Islet precursor cell (in vitro differentiated cells): ENCODE measurements at regions not wholly inside any gene's neighbourhood (a gene's known extent, or its start where the extent isn't known, plus 50 kb on each side); places are given as distances from the start of the nearest gene placed in this dataset.
"Not testable (repeated sequence)": the region's sequence is repeated elsewhere in the genome, so short reads cannot be mapped to it uniquely, and the experiment has no call there.

Experiments
- DNase-seq: peaks from one replicate; pipeline ENCODE4 v3.0.0-alpha.2; 2018

DNA sequence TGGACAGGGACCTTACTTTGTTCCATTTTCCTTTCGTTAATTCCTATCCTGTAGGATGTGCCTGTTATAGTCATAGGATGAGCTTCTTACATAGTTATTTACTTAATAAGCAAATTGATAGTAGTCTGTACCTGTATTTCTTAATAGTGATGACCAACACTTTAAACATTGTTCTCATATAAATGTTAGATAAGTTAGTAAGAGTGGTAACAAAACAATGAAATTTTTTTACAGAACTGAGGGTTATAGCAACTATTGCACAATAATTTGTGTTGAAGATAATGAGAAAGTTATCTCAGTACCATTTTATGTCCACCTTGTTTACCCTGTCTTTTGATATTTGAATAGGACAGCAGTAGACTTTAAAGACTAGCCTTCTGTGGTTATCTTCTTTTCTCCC, 162.9 kb upstream of the ELL2 start:
- DNase-seq, result no peak

- no peak for DNase-seq
Observed at GRCh38 chr5:96123418-96123817, 161.8 kb upstream of the ELL2 start.

GRCh38 chr5:96121364-96121763, 159.7 kb upstream of the ELL2 start:
- DNase-seq, result no peak

GRCh38 chr5:96120120-96120519, 158.5 kb upstream of the ELL2 start:
- no peak for DNase-seq

DNA sequence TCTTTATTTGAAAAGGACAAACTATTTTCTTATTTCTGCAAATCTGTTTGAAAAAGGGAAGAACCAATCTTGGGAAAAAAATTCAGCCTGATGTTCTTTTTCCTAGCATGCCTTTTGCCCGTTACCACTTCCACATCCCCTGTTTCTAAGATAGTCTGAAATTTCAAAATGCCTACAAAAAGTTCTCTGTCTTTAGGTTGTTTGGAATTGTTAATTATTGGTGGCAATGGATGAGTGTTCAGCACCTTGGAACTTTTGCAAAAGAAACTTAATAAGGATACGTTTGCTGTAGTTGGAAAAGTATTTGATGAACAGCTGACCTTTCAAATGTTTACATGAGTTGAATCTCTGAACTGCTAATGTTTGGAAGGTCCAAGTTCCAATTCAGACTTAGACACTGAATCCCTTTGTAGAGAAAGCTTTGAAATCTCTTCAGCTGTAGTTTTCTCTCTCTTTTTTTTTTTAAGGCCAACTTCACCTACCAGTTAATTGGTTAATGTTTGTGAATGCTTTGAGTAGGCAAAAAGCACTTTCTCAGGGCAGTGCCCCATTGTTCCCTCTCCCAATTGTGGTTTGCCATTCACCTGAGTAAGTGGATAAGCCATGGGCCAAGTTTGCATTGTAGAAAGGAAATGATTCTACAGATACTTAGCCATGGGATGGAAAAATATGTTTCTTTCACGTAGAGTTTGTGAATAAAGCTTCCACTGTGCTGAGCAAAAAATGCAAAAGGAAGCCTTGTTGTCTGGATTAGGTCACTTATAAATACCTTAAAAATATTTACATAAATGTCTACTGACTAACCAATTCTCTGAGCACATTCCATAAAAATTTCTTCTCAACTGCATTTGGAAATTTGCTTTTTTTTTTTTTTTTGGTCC, 156.4 kb upstream of the ELL2 start:
- DNase-seq, result no peak

DNA sequence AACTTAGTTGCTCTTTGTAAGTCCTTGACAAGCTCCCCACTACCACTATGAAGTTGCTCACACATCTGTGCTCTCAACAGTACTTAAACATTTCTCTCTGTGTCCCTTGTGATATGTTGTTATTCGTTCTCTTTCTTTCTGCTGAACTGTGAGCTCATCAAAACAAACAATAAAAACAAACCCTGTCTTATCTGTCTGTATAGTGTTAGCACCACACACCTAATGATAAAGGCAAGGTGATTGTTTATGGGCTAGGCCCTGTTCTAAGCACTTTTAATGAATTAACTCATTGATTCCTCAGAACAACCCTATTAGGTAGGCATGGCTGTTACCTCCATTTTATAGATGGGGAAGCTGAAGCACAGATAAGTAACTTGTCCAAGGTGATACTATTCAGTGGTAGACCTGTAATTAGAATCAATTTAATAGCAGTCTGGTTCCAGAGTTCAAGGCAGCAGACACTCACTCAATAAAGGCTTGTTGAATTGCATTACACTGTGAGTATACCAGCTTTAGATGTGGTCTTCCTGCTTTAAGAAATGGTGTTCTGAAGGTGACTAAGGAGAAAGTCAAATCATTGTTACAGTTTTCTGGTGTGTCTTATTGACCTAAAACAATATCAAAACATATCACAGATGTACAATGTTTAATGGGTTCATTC, 153.6 kb upstream of the ELL2 start:
- DNase-seq, result no peak

- DNase-seq, result no peak
Observed at GRCh38 chr5:96114736-96115135, 153.1 kb upstream of the ELL2 start.

DNA sequence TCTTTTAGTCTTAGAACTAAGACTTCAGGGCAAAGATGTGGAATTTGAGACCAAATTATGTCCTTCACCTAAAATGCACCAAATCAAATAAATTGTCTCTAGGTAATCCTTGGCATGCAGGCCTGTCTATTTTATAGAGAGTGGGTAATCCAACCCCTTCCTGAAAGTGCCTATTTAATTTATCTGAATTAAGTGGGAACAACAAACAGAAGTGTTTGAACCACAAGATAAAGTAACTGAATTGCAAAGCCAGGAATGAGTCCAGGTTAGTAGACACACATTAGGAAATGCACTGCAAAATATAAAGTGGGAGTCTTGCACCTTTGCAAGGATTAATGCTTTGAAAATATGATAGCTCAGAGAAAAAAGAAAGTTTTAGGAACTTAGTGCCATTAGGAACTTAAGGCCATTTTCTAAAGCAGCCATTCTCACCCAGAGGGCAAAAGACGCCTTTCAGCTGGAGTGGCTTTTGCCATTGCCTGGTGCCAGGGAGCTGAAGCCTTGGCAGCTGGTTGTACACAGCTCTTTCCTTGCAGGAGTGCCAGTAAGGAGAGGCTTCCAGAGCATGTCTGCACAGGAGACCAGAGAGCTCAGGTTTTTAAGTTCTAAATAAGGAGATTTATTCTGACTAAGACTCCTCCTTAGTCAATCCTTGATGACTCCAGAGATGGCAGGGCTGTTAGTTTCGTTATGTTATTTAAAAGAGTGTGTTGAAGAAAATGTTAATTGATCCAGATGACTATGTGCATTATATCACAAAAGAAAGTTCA, 151.7 kb upstream of the ELL2 start:
- DNase-seq, result no peak

- no peak for DNase-seq
Observed at GRCh38 chr5:96112703-96113102, 151.1 kb upstream of the ELL2 start.

GRCh38 chr5:96112123-96112670, 150.5 kb upstream of the ELL2 start:
- no peak for DNase-seq

DNA sequence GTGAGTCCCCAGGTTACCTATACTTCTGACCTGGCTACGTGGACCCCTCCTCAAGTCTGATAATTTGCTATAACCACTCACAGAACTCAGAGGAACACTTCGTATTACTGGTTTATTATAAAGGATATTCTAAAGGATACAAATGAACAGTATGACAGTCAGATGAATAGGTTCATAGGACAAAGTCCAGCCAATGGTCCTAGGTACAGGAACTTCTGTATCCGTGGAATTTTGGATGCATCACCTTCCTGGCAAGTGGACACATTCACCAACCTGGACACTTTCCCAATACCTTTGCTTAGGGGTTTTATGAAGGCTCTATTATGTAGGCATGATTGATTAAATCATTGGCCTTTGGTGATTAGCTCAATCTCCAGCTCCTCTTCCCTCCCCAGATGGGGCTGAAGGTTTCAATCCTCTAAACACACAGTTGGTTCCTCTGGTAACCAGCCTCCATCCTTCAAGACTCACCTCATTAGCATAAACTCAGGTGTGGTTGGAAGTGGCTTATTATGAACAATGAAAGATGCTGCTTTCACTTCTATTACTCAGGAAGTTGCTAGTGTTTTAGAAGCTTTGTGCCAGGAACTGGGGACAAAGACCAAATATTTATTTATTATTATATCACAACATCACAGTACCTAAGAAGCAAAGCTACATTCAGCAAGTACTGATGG, 149.6 kb upstream of the ELL2 start:
- no peak for DNase-seq

GRCh38 chr5:96110300-96110699, 148.6 kb upstream of the ELL2 start:
- DNase-seq, result no peak

- DNase-seq, result not testable (repeated sequence)
Observed at GRCh38 chr5:96108629-96109028, 147.0 kb upstream of the ELL2 start.

DNA sequence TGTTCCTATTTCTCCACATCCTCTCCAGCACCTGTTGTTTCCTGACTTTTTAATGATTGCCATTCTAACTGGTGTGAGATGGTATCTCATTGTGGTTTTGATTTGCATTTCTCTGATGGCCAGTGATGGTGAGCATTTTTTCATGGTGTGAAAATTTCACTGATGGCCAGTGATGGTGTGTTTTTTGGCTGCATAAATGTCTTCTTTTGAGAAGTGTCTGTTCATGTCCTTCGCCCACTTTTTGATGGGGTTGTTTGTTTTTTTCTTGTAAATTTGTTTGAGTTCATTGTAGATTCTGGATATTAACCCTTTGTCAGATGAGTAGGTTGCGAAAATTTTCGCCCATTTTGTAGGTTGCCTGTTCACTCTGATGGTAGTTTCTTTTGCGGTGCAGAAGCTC, 142.2 kb upstream of the ELL2 start:
- DNase-seq, result not testable (repeated sequence)

DNA sequence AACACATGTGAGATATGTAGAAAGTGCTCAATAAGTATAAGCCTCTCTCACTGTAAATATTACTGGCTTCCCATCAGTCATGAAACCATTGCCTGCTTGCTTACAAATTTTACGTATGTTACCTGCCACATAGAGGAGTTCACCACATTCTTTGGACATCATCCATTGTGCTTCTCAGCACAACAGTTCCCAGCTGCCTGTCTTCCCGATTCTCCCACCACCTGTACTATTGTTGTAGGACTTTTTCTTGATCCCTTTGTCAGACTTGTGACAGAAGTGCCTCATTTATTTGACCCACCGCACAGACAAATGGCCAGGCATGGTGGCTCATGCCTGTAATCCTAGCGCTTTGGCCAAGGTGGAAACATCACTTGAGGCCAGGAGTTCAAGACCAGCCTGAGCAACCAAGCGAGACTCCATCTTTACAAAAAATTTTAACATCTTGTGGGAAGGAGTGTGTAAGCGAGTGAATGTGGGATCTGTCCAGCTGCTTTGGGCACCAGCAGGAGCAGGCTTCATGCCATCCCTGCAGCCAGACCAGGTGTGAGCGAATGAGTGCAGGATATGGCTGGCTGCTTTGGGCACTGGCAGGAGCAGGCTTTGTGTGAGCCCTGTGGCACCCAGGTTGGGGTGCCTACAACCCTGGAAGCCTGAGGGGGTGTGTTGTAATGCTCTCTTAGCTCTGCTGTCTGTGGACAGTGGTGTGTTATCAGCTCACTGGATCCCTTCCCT, 139.9 kb upstream of the ELL2 start:
- no peak for DNase-seq

GRCh38 chr5:96097488-96097887, 135.8 kb upstream of the ELL2 start:
- not testable (repeated sequence) for DNase-seq

GRCh38 chr5:96096724-96097123, 135.1 kb upstream of the ELL2 start:
- DNase-seq, result no peak

DNA sequence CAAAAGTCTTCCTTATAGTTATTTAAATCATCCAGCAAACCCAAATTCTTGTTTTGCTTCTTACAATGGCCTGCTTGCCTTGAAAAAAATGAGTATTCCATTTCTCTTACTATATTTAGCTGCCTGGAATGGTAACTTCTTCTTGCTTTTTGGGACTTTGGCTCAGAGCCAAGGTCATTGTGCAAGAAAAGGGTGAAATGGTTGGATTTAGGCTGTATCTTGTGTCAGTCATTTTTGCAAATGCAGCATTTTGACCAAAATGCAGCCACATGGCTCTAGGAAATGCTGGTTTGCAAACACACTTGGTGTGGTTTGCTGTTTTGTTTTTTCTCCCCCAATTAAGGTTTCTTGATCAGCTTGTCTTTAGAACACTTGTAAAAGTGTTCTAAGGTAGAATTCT, 133.3 kb upstream of the ELL2 start:
- DNase-seq, result no peak

DNA sequence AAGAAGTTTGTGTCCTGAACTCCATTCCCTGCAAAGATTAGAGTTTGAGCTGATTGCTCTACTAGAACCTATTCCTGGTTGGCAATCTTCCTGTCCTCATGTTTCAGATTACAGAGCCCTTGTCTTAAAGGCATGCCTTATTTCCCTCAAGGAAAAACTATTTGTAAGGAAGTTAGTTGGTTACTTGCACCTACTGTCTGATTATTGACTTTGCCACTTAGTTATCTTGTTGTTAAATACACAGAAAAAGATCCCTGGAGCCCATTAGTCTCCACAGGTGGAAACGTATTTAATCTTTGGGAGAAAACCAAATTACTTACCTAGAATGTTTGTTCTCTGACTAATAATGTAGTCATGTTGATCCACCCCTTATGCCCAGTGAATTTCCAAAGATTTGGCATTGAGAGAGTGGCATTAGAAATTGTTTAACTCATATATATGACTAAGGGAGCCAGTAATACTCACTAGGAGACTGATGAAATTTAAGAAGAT, 132.3 kb upstream of the ELL2 start:
- no peak for DNase-seq

GRCh38 chr5:96093340-96093739, 131.7 kb upstream of the ELL2 start:
- DNase-seq, result no peak

- no peak for DNase-seq
Observed at GRCh38 chr5:96091874-96092273, 130.2 kb upstream of the ELL2 start.

- no peak for DNase-seq
Observed at GRCh38 chr5:96090215-96090614, 128.6 kb upstream of the ELL2 start.
